ENCODE measurements at regions not wholly inside any gene's neighbourhood (a gene's known extent, or its start where the extent isn't known, plus 50 kb on each side); places are given as distances from the start of the nearest gene placed in this dataset.

DNA sequence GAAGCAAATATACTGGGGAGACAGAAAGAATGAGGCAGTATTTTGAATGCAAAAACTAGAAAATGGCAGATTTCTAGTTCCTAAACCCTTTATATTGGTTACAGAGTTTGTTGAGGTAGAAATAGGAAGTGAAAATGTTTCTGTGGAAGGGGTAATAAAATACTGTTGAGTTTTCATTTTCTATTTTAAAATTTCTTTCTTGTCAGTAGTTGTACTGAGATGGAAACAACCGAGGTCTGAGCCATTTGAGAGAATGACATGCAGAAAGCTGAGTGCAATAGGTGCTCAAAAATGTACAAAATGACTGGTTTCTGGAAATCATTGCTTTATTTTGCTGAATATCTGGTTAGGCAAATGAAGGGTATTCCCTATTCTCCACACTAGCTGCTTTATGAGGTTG, 361.4 kb downstream of the CHL1 start:
- Histone ChIP-seq H2AK5ac (ENCODE audit: low read depth, low read length) (no peak overlapping the region), H4K20me1 (replicated peaks in 1 of 2; ENCODE audit: control insufficient read depth in 1 of 2, insufficient read depth in 2 of 2, low read length in 2 of 2) (no peaks in the 10 kb centered on the region), H4K8ac (ENCODE audit: extremely low read depth, insufficient read depth, low read length) (no peak overlapping the region), H3K27me3 (replicated peaks in 1 of 4; ENCODE audit: control insufficient read depth in 3 of 4, extremely low read depth in 1 of 4, insufficient read depth in 3 of 4, low read length in 3 of 4) (no peaks in the 10 kb centered on the region), H3K23me2 (ENCODE audit: low read depth, low read length) (no peaks in the 10 kb centered on the region), H3K56ac (replicated peaks; ENCODE audit: insufficient read length, low read depth, low read length) (no peak overlapping the region), H4K5ac (ENCODE audit: insufficient read length, low read depth, low read length) (no peak overlapping the region), H2BK120ac (replicated peaks; ENCODE audit: low read depth, low read length) (no peak overlapping the region), H2BK15ac (ENCODE audit: low read length) (no peak overlapping the region), H3K36me3 (ENCODE audit: control insufficient read depth in 2 of 4, insufficient read depth in 4 of 4, low read length in 3 of 4) (no peaks in the 10 kb centered on the region), H2BK5ac (ENCODE audit: low read depth, low read length) (no peak overlapping the region), H3K4ac (replicated peaks; ENCODE audit: insufficient read length, low read depth, low read length) (no peak overlapping the region), H3K4me2 (ENCODE audit: insufficient read depth in 1 of 2, low read depth in 2 of 2, low read length in 2 of 2) (no peak overlapping the region), H3K27ac (ENCODE audit: low read depth, low read length) (no peak overlapping the region), H2AFZ (ENCODE audit: low read length) (no peak overlapping the region), H3K23ac (ENCODE audit: insufficient read length) (no peak overlapping the region), H3K79me1 (ENCODE audit: low read depth, low read length) (no peaks in the 10 kb centered on the region), H3K14ac (ENCODE audit: insufficient read length) (no peak overlapping the region), H3K79me2 (ENCODE audit: control insufficient read depth in 1 of 2, insufficient read depth in 2 of 2, low read length in 2 of 2) (no peaks in the 10 kb centered on the region), H2BK20ac (ENCODE audit: low read length) (no peak overlapping the region), H2BK12ac (ENCODE audit: low read depth, low read length) (no peak overlapping the region), H3K9me3 (ENCODE audit: insufficient read depth in 2 of 2, low read depth in 1 of 2, low read length in 1 of 2) (no peaks in the 10 kb centered on the region), H3K4me1 (replicated peaks in 1 of 4; ENCODE audit: control insufficient read depth in 3 of 4, insufficient read depth in 4 of 4, low read length in 3 of 4) (no peaks in the 10 kb centered on the region), H3K18ac (ENCODE audit: extremely low read depth, low read length) (no peak overlapping the region), H4K91ac (replicated peaks; ENCODE audit: insufficient read length, low read length) (no peak overlapping the region), H3K9ac (replicated peaks in 1 of 4; ENCODE audit: extremely low read depth in 1 of 4, low read depth in 3 of 4, low read length in 3 of 4) (no peak overlapping the region), H3K4me3 (ENCODE audit: extremely low read depth in 1 of 4, insufficient read depth in 2 of 4, low read depth in 3 of 4, low read length in 4 of 4) (no peak overlapping the region)
- FAIRE-seq (no peak), DNase-seq (ENCODE audit: low read depth in 1 of 2, low spot score in 2 of 2) (no peak)
- WGBS, 2 experiments (ENCODE audit: extremely low coverage in 1 of 2, insufficient coverage in 1 of 2, insufficient read length in 1 of 2, insufficient replicate concordance in 2 of 2, low coverage in 1 of 2, low lambda C conversion rate in 2 of 2, missing lambda C conversion rate in 1 of 2): 88% methylated on average over 1 of the region's 1 CpG; no CpG with 5 or more reads in 1 of the 2 experiments
- ChIA-PET POLR2A (ENCODE audit: partially characterized antibody) (no interaction called here), CTCF (ENCODE audit: partially characterized antibody) (no interaction called here)
- TF ChIP-seq NANOG (IDR thresholded peaks at IDR 0.05; ENCODE audit: insufficient read depth, low read depth, low read length, poor library complexity, severe bottlenecking): no peak
- no peak for TF ChIP-seq SIN3A (conservative IDR thresholded peaks at IDR 0.05 in 1 of 2, IDR thresholded peaks at IDR 0.05 in 1 of 2; ENCODE audit: low read depth in 1 of 2, low read length in 2 of 2)
- TF ChIP-seq SRF (IDR thresholded peaks at IDR 0.05; ENCODE audit: low read depth, low read length): no peak
- TF ChIP-seq, protein P1, sequence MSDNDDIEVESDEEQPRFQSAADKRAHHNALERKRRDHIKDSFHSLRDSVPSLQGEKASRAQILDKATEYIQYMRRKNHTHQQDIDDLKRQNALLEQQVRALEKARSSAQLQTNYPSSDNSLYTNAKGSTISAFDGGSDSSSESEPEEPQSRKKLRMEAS (IDR thresholded peaks at IDR 0.05): no peak
- TF ChIP-seq ZNF274 (IDR thresholded peaks at IDR 0.05; ENCODE audit: borderline replicate concordance, extremely low read depth, low read length): no peak
- TF ChIP-seq HDAC2 (IDR thresholded peaks at IDR 0.05; ENCODE audit: borderline replicate concordance in 1 of 2, low read depth in 2 of 2, low read length in 2 of 2): no peak
- TF ChIP-seq NRF1 (IDR thresholded peaks at IDR 0.05; ENCODE audit: low read depth, low read length): no peak
- TF ChIP-seq TBP (IDR thresholded peaks at IDR 0.05; ENCODE audit: low read depth, low read length): no peak
- TF ChIP-seq RNF2 (IDR thresholded peaks at IDR 0.05; ENCODE audit: borderline replicate concordance, low read depth, low read length, missing control alignments, poor library complexity, severe bottlenecking): no peak
- no peak for TF ChIP-seq TAF7 (optimal IDR thresholded peaks at IDR 0.05; ENCODE audit: borderline replicate concordance, low read depth, low read length)
- no peak for TF ChIP-seq EP300 (IDR thresholded peaks at IDR 0.05; ENCODE audit: borderline replicate concordance in 1 of 2, low read depth in 2 of 2, low read length in 2 of 2)
- no peak for TF ChIP-seq SIRT6 (IDR thresholded peaks at IDR 0.05; ENCODE audit: low read length)
- no peak for TF ChIP-seq SP2 (IDR thresholded peaks at IDR 0.05; ENCODE audit: low read length)
- TF ChIP-seq JUN (IDR thresholded peaks at IDR 0.05; ENCODE audit: low read depth, low read length): no peak

Measured in H1 (cell line).